Fibroblast of lung (primary cell): ENCODE measurements at regions not wholly inside any gene's neighbourhood (a gene's known extent, or its start where the extent isn't known, plus 50 kb on each side); places are given as distances from the start of the nearest gene placed in this dataset.

Source experiments
- DNase-seq, 2 donors: peaks; one replicate each; pipeline versions ENCODE4 v3.0.0 to v3.0.0-alpha.2; 2010; ENCODE audit warnings: low read depth in 2 of 2
- H2AFZ ChIP-seq: 2 replicates; pipeline ENCODE4 v1.5.1; 2012; ENCODE audit warnings: low read length, control low read depth, inconsistent platforms
- H3K27ac ChIP-seq: 2 replicates; pipeline ENCODE4 v1.5.1; 2011; ENCODE audit warnings: low read length, control low read depth; ENCODE audit not compliant: insufficient read depth
- H3K27me3 ChIP-seq: 2 replicates; pipeline ENCODE4 v1.5.1; 2011; ENCODE audit warnings: mild to moderate bottlenecking, low read length; ENCODE audit not compliant: control insufficient read depth, insufficient read depth
- H3K36me3 ChIP-seq: 2 replicates; pipeline ENCODE4 v1.5.1; 2011; ENCODE audit warnings: low read length; ENCODE audit not compliant: control insufficient read depth, insufficient read depth
- H3K4me1 ChIP-seq: 2 replicates; pipeline ENCODE4 v1.5.1; 2011; ENCODE audit warnings: low read length; ENCODE audit not compliant: control insufficient read depth, insufficient read depth; ENCODE audit errors: extremely low read depth
- H3K4me2 ChIP-seq: 2 replicates; pipeline ENCODE4 v1.5.1; 2011; ENCODE audit warnings: low read length, control low read depth; ENCODE audit not compliant: insufficient read depth; ENCODE audit errors: extremely low read depth
- H3K4me3 ChIP-seq, 4 experiments: fragments of 200-600 bp in 1 of 4; sonication (generic) in 1 of 4; replicated peaks in 1 of 4; 2 replicates each; pipeline ENCODE4 v1.5.1; 2011 to 2016; ENCODE audit warnings: low read length in 4 of 4, low read depth in 3 of 4, mild to moderate bottlenecking in 3 of 4, control low read depth in 2 of 4, inconsistent platforms in 1 of 4, mixed read lengths in 1 of 4; ENCODE audit not compliant: insufficient read depth in 1 of 4; ENCODE audit errors: control extremely low read depth in 1 of 4
- H3K79me2 ChIP-seq: 2 replicates; pipeline ENCODE4 v1.5.1; 2012; ENCODE audit warnings: mild to moderate bottlenecking, low read length, inconsistent platforms; ENCODE audit not compliant: control insufficient read depth, insufficient read depth
- H3K9ac ChIP-seq: 2 replicates; pipeline ENCODE4 v1.5.1; 2011; ENCODE audit warnings: mild to moderate bottlenecking, low read length, control low read depth; ENCODE audit not compliant: insufficient read depth
- H3K9me3 ChIP-seq: 2 replicates; pipeline ENCODE4 v1.5.1; 2012; ENCODE audit warnings: low read depth, low read length; ENCODE audit not compliant: control insufficient read depth, insufficient read depth
- H4K20me1 ChIP-seq: 2 replicates; pipeline ENCODE4 v1.5.1; 2011; ENCODE audit warnings: low read length; ENCODE audit not compliant: control insufficient read depth, insufficient read depth; ENCODE audit errors: extremely low read depth
- CTCF ChIP-seq, 2 donors: IDR thresholded peaks in 1 of 2; conservative IDR thresholded peaks in 1 of 2; 1 replicate in 1 of 2; 2 replicates in 1 of 2; pipeline ENCODE4 v1.5.1; 2011 to 2012; ENCODE audit warnings: low read length in 2 of 2, control low read depth in 1 of 2, inconsistent platforms in 1 of 2, low read depth in 1 of 2, mild to moderate bottlenecking in 1 of 2
- EZH2 ChIP-seq: IDR thresholded peaks from 2 replicates; pipeline ENCODE4 v1.5.1; 2012; ENCODE audit warnings: low read length, control low read depth, mild to moderate bottlenecking; ENCODE audit errors: missing control alignments

- no peaks in the 10 kb centered on the region for H3K4me1 ChIP-seq
- H3K9ac ChIP-seq = no peak overlapping the region
- TF ChIP-seq EZH2 = no peak
- TF ChIP-seq CTCF (conservative IDR thresholded peaks at IDR 0.05 in 1 of 2, IDR thresholded peaks at IDR 0.05 in 1 of 2; ENCODE audit: low read depth in 1 of 2, low read length in 2 of 2) = no peak
- H3K36me3 ChIP-seq = no peaks in the 10 kb centered on the region
- no peak overlapping the region for H2AFZ ChIP-seq
- H3K27me3 ChIP-seq = no peaks in the 10 kb centered on the region
- no peaks in the 10 kb centered on the region for H3K79me2 ChIP-seq
- no peaks in the 10 kb centered on the region for H4K20me1 ChIP-seq
- no peaks in the 10 kb centered on the region for H3K9me3 ChIP-seq
- no peak overlapping the region for H3K4me3 ChIP-seq
- no peak overlapping the region for H3K27ac ChIP-seq
- DNase-seq = no peak
- no peak overlapping the region for H3K4me2 ChIP-seq
These were observed 351.6 kb upstream of the NR5A2 start for GRCh38 chr1:199675937-199676336.

- no peaks in the 10 kb centered on the region for H3K79me2 ChIP-seq
- H3K4me1 ChIP-seq = no peaks in the 10 kb centered on the region
- no peak overlapping the region for H3K4me3 ChIP-seq
- H3K9ac ChIP-seq = no peak overlapping the region
- H2AFZ ChIP-seq = no peak overlapping the region
- no peaks in the 10 kb centered on the region for H3K9me3 ChIP-seq
- TF ChIP-seq EZH2 (no peak), CTCF (conservative IDR thresholded peaks at IDR 0.05 in 1 of 2, IDR thresholded peaks at IDR 0.05 in 1 of 2; ENCODE audit: low read depth in 1 of 2, low read length in 2 of 2) (no peak)
- no peak overlapping the region for H3K4me2 ChIP-seq
- no peaks in the 10 kb centered on the region for H3K27me3 ChIP-seq
- H3K36me3 ChIP-seq = no peaks in the 10 kb centered on the region
- no peaks in the 10 kb centered on the region for H4K20me1 ChIP-seq
- DNase-seq = no peak
- no peak overlapping the region for H3K27ac ChIP-seq
These were observed 348.7 kb upstream of the NR5A2 start for GRCh38 chr1:199678771-199679170.

- no peaks in the 10 kb centered on the region for H4K20me1 ChIP-seq
- H3K4me2 ChIP-seq = no peak overlapping the region
- no peaks in the 10 kb centered on the region for H3K9me3 ChIP-seq
- no peaks in the 10 kb centered on the region for H3K27me3 ChIP-seq
- no peak overlapping the region for H3K27ac ChIP-seq
- TF ChIP-seq CTCF (conservative IDR thresholded peaks at IDR 0.05 in 1 of 2, IDR thresholded peaks at IDR 0.05 in 1 of 2; ENCODE audit: low read depth in 1 of 2, low read length in 2 of 2) = no peak
- TF ChIP-seq EZH2 = no peak
- no peaks in the 10 kb centered on the region for H3K79me2 ChIP-seq
- no peak overlapping the region for H3K9ac ChIP-seq
- H3K36me3 ChIP-seq = no peaks in the 10 kb centered on the region
- H3K4me1 ChIP-seq = peaks cover 3% of the 10 kb centered on the region
- H3K4me3 ChIP-seq = no peak overlapping the region
- no peak for DNase-seq
- H2AFZ ChIP-seq = no peak overlapping the region
These were observed 345.4 kb upstream of the NR5A2 start for GRCh38 chr1:199682081-199682480.
